ENCODE measurements at regions not wholly inside any gene's neighbourhood (a gene's known extent, or its start where the extent isn't known, plus 50 kb on each side); places are given as distances from the start of the nearest gene placed in this dataset.

DNA sequence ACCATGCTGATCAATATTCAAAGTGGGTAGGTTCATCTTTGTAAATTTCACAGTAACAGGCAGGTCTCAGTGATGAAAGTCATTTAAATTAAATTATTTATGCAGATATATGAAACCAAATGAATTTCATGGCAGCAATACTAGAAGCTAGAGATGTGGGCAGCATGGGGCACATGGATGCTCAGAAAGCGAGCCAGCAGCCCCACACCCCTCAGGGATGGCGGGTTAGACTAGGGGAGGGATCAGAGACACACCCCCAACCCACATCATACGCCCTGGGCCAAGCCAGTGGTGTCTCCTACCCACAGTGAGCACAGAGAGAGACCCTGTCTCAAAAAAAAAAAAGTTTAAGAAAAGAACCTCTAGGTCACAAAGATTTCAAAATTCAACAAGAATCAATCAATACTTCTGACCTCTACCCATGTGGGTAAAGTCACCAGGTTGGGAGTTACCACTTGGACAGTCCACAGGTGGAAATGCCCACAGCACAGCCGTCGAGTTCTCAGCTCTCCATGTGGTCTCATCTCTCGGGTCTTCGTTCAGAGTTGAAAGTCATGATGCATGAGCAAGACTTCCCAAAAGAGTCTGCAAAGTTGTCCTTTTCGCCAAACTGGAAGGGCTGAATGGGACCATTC is 79.3 kb upstream of the PPP2R2D start:
- Histone ChIP-seq H3K79me2 (ENCODE audit: insufficient read depth, low read length) (no peaks in the 10 kb centered on the region), H3K36me3 (replicated peaks in 1 of 2; ENCODE audit: control insufficient read depth in 1 of 2, insufficient read depth in 2 of 2, low read length in 2 of 2) (no peaks in the 10 kb centered on the region), H3K4me1 (ENCODE audit: control insufficient read depth in 1 of 2, insufficient read depth in 2 of 2, low read length in 2 of 2) (no peaks in the 10 kb centered on the region), H3K27ac (ENCODE audit: low read depth in 1 of 2, low read length in 2 of 2) (no peak overlapping the region), H4K20me1 (ENCODE audit: insufficient read depth, low read length) (no peaks in the 10 kb centered on the region), H3K4me2 (replicated peaks; ENCODE audit: extremely low read depth, low read length, poor library complexity, severe bottlenecking) (no peak overlapping the region), H2AFZ (ENCODE audit: insufficient read depth, low read depth, low read length, poor library complexity, severe bottlenecking) (no peak overlapping the region), H3K4me3 (replicated peaks in 1 of 3; ENCODE audit: low read depth in 2 of 3, low read length in 3 of 3) (no peak overlapping the region), H3K9me3 (replicated peaks in 1 of 2; ENCODE audit: control insufficient read depth in 1 of 2, insufficient read depth in 1 of 2, low read length in 2 of 2) (no peaks in the 10 kb centered on the region), H3K9ac (ENCODE audit: insufficient read depth, low read length, poor library complexity, severe bottlenecking) (no peak overlapping the region), H3K27me3 (ENCODE audit: control insufficient read depth in 2 of 2, insufficient read depth in 2 of 2, low read length in 2 of 2) (no peaks in the 10 kb centered on the region)
- 89% methylated on average over 7 of the region's 8 CpGs for WGBS (ENCODE audit: insufficient coverage)
- Mint-ChIP-seq H3K36me3 (no peaks in the 10 kb centered on the region), H3K4me1 (no peaks in the 10 kb centered on the region), H3K4me3 (no peak overlapping the region), H3K9me3 (peaks cover 0 to 2% (median 0%) of the 10 kb centered on the region in 7 donors), H3K27ac (no peak overlapping the region), H3K27me3 (ENCODE audit: low read depth in 3 of 3) (peaks cover 8 to 10% (median 9%) of the 10 kb centered on the region in 3 donors)
- TF ChIP-seq, protein P1, sequence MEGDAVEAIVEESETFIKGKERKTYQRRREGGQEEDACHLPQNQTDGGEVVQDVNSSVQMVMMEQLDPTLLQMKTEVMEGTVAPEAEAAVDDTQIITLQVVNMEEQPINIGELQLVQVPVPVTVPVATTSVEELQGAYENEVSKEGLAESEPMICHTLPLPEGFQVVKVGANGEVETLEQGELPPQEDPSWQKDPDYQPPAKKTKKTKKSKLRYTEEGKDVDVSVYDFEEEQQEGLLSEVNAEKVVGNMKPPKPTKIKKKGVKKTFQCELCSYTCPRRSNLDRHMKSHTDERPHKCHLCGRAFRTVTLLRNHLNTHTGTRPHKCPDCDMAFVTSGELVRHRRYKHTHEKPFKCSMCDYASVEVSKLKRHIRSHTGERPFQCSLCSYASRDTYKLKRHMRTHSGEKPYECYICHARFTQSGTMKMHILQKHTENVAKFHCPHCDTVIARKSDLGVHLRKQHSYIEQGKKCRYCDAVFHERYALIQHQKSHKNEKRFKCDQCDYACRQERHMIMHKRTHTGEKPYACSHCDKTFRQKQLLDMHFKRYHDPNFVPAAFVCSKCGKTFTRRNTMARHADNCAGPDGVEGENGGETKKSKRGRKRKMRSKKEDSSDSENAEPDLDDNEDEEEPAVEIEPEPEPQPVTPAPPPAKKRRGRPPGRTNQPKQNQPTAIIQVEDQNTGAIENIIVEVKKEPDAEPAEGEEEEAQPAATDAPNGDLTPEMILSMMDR (IDR thresholded peaks at IDR 0.05) = no peak
- DNase-seq = no peak
- intact Hi-C loops (cut with micrococcal nuclease) = no loop called here

- no peaks in the 10 kb centered on the region for H3K4me1 ChIP-seq (ENCODE audit: control insufficient read depth in 1 of 2, insufficient read depth in 2 of 2, low read length in 2 of 2)
- H3K27me3 ChIP-seq (ENCODE audit: control insufficient read depth in 2 of 2, insufficient read depth in 2 of 2, low read length in 2 of 2) = no peaks in the 10 kb centered on the region
- TF ChIP-seq, protein P1 (IDR thresholded peaks at IDR 0.05) = no peak
- H3K27ac ChIP-seq (ENCODE audit: low read depth in 1 of 2, low read length in 2 of 2) = no peak overlapping the region
- Mint-ChIP-seq H3K9me3 (peaks cover 0 to 2% (median 0%) of the 10 kb centered on the region in 7 donors), H3K4me1 (no peaks in the 10 kb centered on the region), H3K36me3 (no peaks in the 10 kb centered on the region), H3K27ac (no peak overlapping the region), H3K27me3 (ENCODE audit: low read depth in 3 of 3) (peaks cover 8 to 9% (median 8%) of the 10 kb centered on the region in 3 donors), H3K4me3 (no peak overlapping the region)
- no peaks in the 10 kb centered on the region for H3K36me3 ChIP-seq (replicated peaks in 1 of 2; ENCODE audit: control insufficient read depth in 1 of 2, insufficient read depth in 2 of 2, low read length in 2 of 2)
- H3K4me2 ChIP-seq (replicated peaks; ENCODE audit: extremely low read depth, low read length, poor library complexity, severe bottlenecking) = no peak overlapping the region
- no peak overlapping the region for H3K9ac ChIP-seq (ENCODE audit: insufficient read depth, low read length, poor library complexity, severe bottlenecking)
- no peaks in the 10 kb centered on the region for H4K20me1 ChIP-seq (ENCODE audit: insufficient read depth, low read length)
- H3K4me3 ChIP-seq (replicated peaks in 1 of 3; ENCODE audit: low read depth in 2 of 3, low read length in 3 of 3) = no peak overlapping the region
- no peak overlapping the region for H2AFZ ChIP-seq (ENCODE audit: insufficient read depth, low read depth, low read length, poor library complexity, severe bottlenecking)
- no peak for DNase-seq
- no peaks in the 10 kb centered on the region for H3K9me3 ChIP-seq (replicated peaks in 1 of 2; ENCODE audit: control insufficient read depth in 1 of 2, insufficient read depth in 1 of 2, low read length in 2 of 2)
- H3K79me2 ChIP-seq (ENCODE audit: insufficient read depth, low read length) = no peaks in the 10 kb centered on the region
- intact Hi-C loops (cut with micrococcal nuclease) = no loop called here
- WGBS (ENCODE audit: insufficient coverage) = 85% methylated on average over 14 of the region's 18 CpGs
Measured at GRCh38 chr10:131822013-131822691, 78.7 kb upstream of the PPP2R2D start.

All from CD14-positive monocyte (primary cell).